Neural cell (in vitro differentiated cells): ENCODE measurements at regions not wholly inside any gene's neighbourhood (a gene's known extent, or its start where the extent isn't known, plus 50 kb on each side); places are given as distances from the start of the nearest gene placed in this dataset.

Experiments used
- EP300 ChIP-seq: fragments of 450-650 bp; conservative IDR thresholded peaks from 2 replicates; pipeline ENCODE4 v1.6.1; 2014; ENCODE audit warnings: antibody characterized with exemption, mild to moderate bottlenecking, moderate library complexity; ENCODE audit not compliant: poor library complexity, severe bottlenecking
- EZH2 ChIP-seq: fragments of 200-600, 300-800 bp; shearing (Covaris generic), sonication (generic); IDR thresholded peaks from 2 replicates; pipeline ENCODE4 v1.6.1; 2014; ENCODE audit warnings: antibody characterized with exemption, low read length, borderline replicate concordance, mild to moderate bottlenecking; ENCODE audit not compliant: insufficient read depth, poor library complexity, severe bottlenecking
- TF ChIP-seq, protein P1 (sequence below): IDR thresholded peaks from 2 replicates; pipeline ENCODE4 v1.6.1; 2012; ENCODE audit warnings: borderline replicate concordance

DNA sequence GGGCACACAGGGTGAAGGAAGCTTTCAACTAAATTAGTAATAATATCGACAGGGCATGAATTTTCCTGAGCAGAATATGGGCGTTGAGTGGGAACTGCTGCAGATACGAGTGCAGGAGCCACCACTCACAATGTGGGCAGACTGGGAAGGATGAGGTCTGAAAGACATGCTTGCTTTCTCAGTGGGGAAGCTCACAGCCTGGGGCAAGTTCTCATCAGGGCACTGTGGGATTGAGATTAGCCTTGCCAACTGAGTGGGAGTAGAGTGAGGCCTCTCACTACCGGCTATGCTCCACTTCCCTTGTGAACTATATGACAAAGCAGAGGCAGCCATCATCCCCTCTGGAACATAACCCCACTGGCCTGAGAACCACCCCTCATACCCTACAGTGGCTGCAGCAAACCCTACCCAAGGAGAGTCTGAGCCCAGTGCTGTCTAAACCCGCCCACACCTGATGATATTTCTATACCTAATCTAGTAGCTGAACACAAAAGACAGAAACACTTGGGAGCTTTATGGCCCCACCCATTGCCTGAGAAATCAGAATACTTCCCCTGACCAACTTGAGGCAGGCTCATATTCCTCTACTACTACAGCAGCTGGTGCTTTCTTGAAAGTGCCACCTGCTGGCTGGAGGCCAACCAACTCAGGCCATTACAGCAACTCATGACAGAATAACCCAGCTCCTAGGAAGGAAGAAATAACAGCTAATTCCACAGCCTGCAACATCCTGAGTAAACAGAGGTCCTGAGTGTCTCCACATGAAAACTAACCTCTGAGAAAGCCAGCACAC lies 173.7 kb upstream of the SPEF2 start:
- TF ChIP-seq EZH2 (no peak), EP300 (no peak)
- TF ChIP-seq, protein P1, sequence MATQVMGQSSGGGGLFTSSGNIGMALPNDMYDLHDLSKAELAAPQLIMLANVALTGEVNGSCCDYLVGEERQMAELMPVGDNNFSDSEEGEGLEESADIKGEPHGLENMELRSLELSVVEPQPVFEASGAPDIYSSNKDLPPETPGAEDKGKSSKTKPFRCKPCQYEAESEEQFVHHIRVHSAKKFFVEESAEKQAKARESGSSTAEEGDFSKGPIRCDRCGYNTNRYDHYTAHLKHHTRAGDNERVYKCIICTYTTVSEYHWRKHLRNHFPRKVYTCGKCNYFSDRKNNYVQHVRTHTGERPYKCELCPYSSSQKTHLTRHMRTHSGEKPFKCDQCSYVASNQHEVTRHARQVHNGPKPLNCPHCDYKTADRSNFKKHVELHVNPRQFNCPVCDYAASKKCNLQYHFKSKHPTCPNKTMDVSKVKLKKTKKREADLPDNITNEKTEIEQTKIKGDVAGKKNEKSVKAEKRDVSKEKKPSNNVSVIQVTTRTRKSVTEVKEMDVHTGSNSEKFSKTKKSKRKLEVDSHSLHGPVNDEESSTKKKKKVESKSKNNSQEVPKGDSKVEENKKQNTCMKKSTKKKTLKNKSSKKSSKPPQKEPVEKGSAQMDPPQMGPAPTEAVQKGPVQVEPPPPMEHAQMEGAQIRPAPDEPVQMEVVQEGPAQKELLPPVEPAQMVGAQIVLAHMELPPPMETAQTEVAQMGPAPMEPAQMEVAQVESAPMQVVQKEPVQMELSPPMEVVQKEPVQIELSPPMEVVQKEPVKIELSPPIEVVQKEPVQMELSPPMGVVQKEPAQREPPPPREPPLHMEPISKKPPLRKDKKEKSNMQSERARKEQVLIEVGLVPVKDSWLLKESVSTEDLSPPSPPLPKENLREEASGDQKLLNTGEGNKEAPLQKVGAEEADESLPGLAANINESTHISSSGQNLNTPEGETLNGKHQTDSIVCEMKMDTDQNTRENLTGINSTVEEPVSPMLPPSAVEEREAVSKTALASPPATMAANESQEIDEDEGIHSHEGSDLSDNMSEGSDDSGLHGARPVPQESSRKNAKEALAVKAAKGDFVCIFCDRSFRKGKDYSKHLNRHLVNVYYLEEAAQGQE, result no peak
